RWPE2 (cell line): ENCODE measurements at regions not wholly inside any gene's neighbourhood (a gene's known extent, or its start where the extent isn't known, plus 50 kb on each side); places are given as distances from the start of the nearest gene placed in this dataset.

Experiments used
- ATAC-seq: fragments of 200-7000 bp; cut with Tn5 transposase; 3 replicates; pipeline ENCODE4 v1.9.1; 2021; ENCODE audit warnings: low read depth
- DNase-seq: peaks from one replicate; pipeline ENCODE4 v3.0.0-alpha.2; 2020; ENCODE audit warnings: low spot score
- H3K27ac ChIP-seq: fragments of 450-650 bp; 2 replicates; pipeline ENCODE4 v1.5.1; 2017; ENCODE audit warnings: mild to moderate bottlenecking; ENCODE audit not compliant: poor library complexity, severe bottlenecking
- H3K27me3 ChIP-seq: fragments of 250-450 bp; sonication (Bioruptor Pico); 2 replicates; pipeline ENCODE4 v1.5.1; 2021; ENCODE audit warnings: mild to moderate bottlenecking, moderate library complexity; ENCODE audit not compliant: insufficient read depth, poor library complexity, severe bottlenecking
- H3K36me3 ChIP-seq: fragments of 250-450 bp; sonication (Bioruptor Pico); 2 replicates; pipeline ENCODE4 v1.5.1; 2020; ENCODE audit warnings: low read depth, mild to moderate bottlenecking, moderate library complexity
- H3K4me1 ChIP-seq: fragments of 250-450 bp; sonication (Bioruptor Pico); 2 replicates; pipeline ENCODE4 v1.5.1; 2021; ENCODE audit warnings: mild to moderate bottlenecking, moderate library complexity; ENCODE audit not compliant: insufficient read depth, poor library complexity, severe bottlenecking
- H3K4me3 ChIP-seq: fragments of 250-450 bp; sonication (Bioruptor Pico); 2 replicates; pipeline ENCODE4 v1.5.1; 2021; ENCODE audit warnings: mild to moderate bottlenecking, moderate library complexity; ENCODE audit not compliant: severe bottlenecking
- H3K9me3 ChIP-seq: fragments of 250-450 bp; sonication (Bioruptor Pico); 2 replicates; pipeline ENCODE4 v1.5.1; 2021; ENCODE audit warnings: mild to moderate bottlenecking, moderate library complexity; ENCODE audit not compliant: severe bottlenecking
- TF ChIP-seq, protein P1 (sequence below): fragments of 450-650 bp; IDR thresholded peaks from one replicate; pipeline ENCODE4 v1.5.1; 2017; ENCODE audit warnings: mild to moderate bottlenecking, moderate library complexity; ENCODE audit not compliant: poor library complexity, severe bottlenecking

DNA sequence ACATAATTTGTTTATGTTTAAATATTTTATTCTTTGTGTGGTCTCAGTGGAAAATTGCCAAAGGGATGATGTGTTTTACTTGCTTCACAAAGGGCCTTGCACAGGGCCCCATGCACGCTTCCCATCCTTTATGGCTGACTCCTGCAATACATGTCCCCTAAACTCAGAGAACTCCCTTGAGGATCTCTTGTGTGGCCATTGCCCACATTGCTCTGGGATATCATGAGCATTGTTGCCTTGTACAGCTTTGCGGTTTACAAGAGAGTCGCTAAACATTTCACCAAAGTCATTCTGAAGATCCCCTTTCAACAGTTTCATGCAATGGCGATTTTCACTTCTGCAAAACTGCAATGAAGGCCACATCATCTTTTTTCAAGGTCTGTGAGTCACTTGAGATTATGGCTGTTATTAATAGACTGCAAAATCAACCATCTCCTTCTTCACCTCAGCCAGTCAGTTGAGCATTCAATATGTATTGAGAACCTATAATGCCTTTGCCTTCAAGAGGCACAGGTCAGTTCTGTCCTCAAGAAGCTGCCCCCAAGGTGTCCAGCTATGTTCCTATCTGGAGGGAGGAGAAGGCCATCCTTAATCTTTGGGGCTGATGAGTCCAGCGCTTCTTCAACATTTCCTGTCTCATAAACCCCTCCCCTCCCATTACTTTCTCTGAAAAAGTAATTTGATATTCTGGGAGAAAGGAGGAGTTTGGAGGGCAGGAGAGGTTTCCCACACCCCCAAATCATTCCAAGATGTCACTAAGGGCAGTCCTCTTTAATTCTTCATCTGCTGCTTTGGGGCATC lies 108.1 kb downstream of the CCDC71L start:
- H3K27me3 ChIP-seq = no peaks in the 10 kb centered on the region
- no peak for DNase-seq
- no peaks in the 10 kb centered on the region for H3K36me3 ChIP-seq
- H3K4me1 ChIP-seq = no peaks in the 10 kb centered on the region
- H3K27ac ChIP-seq = no peak overlapping the region
- ATAC-seq = no peak
- no peak overlapping the region for H3K4me3 ChIP-seq
- H3K9me3 ChIP-seq = no peaks in the 10 kb centered on the region
- TF ChIP-seq, protein P1, sequence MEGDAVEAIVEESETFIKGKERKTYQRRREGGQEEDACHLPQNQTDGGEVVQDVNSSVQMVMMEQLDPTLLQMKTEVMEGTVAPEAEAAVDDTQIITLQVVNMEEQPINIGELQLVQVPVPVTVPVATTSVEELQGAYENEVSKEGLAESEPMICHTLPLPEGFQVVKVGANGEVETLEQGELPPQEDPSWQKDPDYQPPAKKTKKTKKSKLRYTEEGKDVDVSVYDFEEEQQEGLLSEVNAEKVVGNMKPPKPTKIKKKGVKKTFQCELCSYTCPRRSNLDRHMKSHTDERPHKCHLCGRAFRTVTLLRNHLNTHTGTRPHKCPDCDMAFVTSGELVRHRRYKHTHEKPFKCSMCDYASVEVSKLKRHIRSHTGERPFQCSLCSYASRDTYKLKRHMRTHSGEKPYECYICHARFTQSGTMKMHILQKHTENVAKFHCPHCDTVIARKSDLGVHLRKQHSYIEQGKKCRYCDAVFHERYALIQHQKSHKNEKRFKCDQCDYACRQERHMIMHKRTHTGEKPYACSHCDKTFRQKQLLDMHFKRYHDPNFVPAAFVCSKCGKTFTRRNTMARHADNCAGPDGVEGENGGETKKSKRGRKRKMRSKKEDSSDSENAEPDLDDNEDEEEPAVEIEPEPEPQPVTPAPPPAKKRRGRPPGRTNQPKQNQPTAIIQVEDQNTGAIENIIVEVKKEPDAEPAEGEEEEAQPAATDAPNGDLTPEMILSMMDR = no peak

- no peaks in the 10 kb centered on the region for H3K4me1 ChIP-seq
- ATAC-seq (no peak), DNase-seq (no peak)
- TF ChIP-seq, protein P1 = no peak
- no peak overlapping the region for H3K27ac ChIP-seq
- H3K36me3 ChIP-seq = no peaks in the 10 kb centered on the region
- H3K27me3 ChIP-seq = no peaks in the 10 kb centered on the region
- H3K4me3 ChIP-seq = no peak overlapping the region
- H3K9me3 ChIP-seq = no peaks in the 10 kb centered on the region
These were observed 109.0 kb downstream of the CCDC71L start for GRCh38 chr7:106551936-106552335.

- DNase-seq (no peak), ATAC-seq (no peak)
- no peaks in the 10 kb centered on the region for H3K36me3 ChIP-seq
- no peaks in the 10 kb centered on the region for H3K27me3 ChIP-seq
- TF ChIP-seq, protein P1 = no peak
- no peak overlapping the region for H3K27ac ChIP-seq
- H3K4me3 ChIP-seq = no peak overlapping the region
- H3K9me3 ChIP-seq = no peaks in the 10 kb centered on the region
- H3K4me1 ChIP-seq = no peaks in the 10 kb centered on the region
These were observed 112.5 kb downstream of the CCDC71L start for GRCh38 chr7:106548491-106548890.

GRCh38 chr7:106545275-106545674 lies 115.7 kb downstream of the CCDC71L start:
- H3K36me3 ChIP-seq = no peaks in the 10 kb centered on the region
- TF ChIP-seq, protein P1 = no peak

GRCh38 chr7:106543221-106543757 lies 117.7 kb downstream of the CCDC71L start:
- Histone ChIP-seq H3K27me3 (no peaks in the 10 kb centered on the region), H3K4me3 (no peak overlapping the region), H3K9me3 (no peaks in the 10 kb centered on the region), H3K4me1 (no peaks in the 10 kb centered on the region), H3K27ac (no peak overlapping the region), H3K36me3 (no peaks in the 10 kb centered on the region)
- TF ChIP-seq, protein P1 = no peak
- no peak for ATAC-seq
- DNase-seq = no peak

More at GRCh38 chr7:106545275-106545674, 115.7 kb downstream of the CCDC71L start:
- H3K27ac ChIP-seq = no peak overlapping the region
- ATAC-seq = no peak
- no peaks in the 10 kb centered on the region for H3K4me1 ChIP-seq
- H3K9me3 ChIP-seq = no peaks in the 10 kb centered on the region
- H3K27me3 ChIP-seq = no peaks in the 10 kb centered on the region
- no peak for DNase-seq
- no peak overlapping the region for H3K4me3 ChIP-seq
